HAP-1 (cell line): ENCODE measurements at regions not wholly inside any gene's neighbourhood (a gene's known extent, or its start where the extent isn't known, plus 50 kb on each side); places are given as distances from the start of the nearest gene placed in this dataset.
"Not testable (repeated sequence)": the region's sequence is repeated elsewhere in the genome, so short reads cannot be mapped to it uniquely, and the experiment has no call there.

Experiments
- DNase-seq, 2 experiments: peaks; one replicate each; pipeline ENCODE4 v3.0.0-alpha.2; 2016 to 2020; ENCODE audit warnings: low spot score in 2 of 2
- H3K27me3 ChIP-seq: fragments of 250-450 bp; sonication (Bioruptor Pico); 2 replicates; pipeline ENCODE4 v1.5.1; 2020; ENCODE audit warnings: low read depth, mild to moderate bottlenecking, moderate library complexity
- H3K36me3 ChIP-seq: fragments of 250-450 bp; sonication (Bioruptor Pico); replicated peaks from 2 replicates; pipeline ENCODE4 v1.5.1; 2020; ENCODE audit warnings: mild to moderate bottlenecking
- H3K4me1 ChIP-seq: fragments of 250-450 bp; sonication (Bioruptor Pico); 2 replicates; pipeline ENCODE4 v1.5.1; 2020; ENCODE audit warnings: mild to moderate bottlenecking
- H3K4me3 ChIP-seq: fragments of 250-450 bp; sonication (Bioruptor Pico); 2 replicates; pipeline ENCODE4 v1.5.1; 2020; ENCODE audit warnings: mild to moderate bottlenecking, moderate library complexity
- H3K9me3 ChIP-seq: fragments of 250-450 bp; sonication (Bioruptor Pico); 2 replicates; pipeline ENCODE4 v1.5.1; 2020; ENCODE audit warnings: mild to moderate bottlenecking, moderate library complexity
- in situ Hi-C: fragments of 300-500 bp; cut with MboI; formaldehyde crosslinking; loops from 3 replicates; pipeline ENCODE4 v1.14.3; 2020; ENCODE audit warnings: low sequenced_read_pairs, inconsistent platforms, mixed read lengths

GRCh38 chr13:55091172-55091571 is 2049.5 kb upstream of the PRR20A start:
- in situ Hi-C loops: no loop called here
- DNase-seq: no peak
- no peaks in the 10 kb centered on the region for H3K36me3 ChIP-seq
- peaks cover 7% of the 10 kb centered on the region for H3K4me1 ChIP-seq
- H3K9me3 ChIP-seq: no peaks in the 10 kb centered on the region
- no peaks in the 10 kb centered on the region for H3K27me3 ChIP-seq
- no peak overlapping the region for H3K4me3 ChIP-seq

GRCh38 chr13:55106509-55106908 is 2034.2 kb upstream of the PRR20A start:
- in situ Hi-C loops: no loop called here
- Histone ChIP-seq H3K27me3 (no peaks in the 10 kb centered on the region), H3K9me3 (no peaks in the 10 kb centered on the region), H3K36me3 (no peaks in the 10 kb centered on the region), H3K4me1 (no peaks in the 10 kb centered on the region), H3K4me3 (no peak overlapping the region)
- DNase-seq: no peak

- Histone ChIP-seq H3K27me3 (no peaks in the 10 kb centered on the region), H3K9me3 (no peaks in the 10 kb centered on the region), H3K4me3 (no peak overlapping the region), H3K36me3 (no peaks in the 10 kb centered on the region), H3K4me1 (no peaks in the 10 kb centered on the region)
- in situ Hi-C loops: no loop called here
- no peak for DNase-seq
Measured at GRCh38 chr13:55120631-55121030, 2020.1 kb upstream of the PRR20A start.

GRCh38 chr13:55155046-55155445 is 1985.7 kb upstream of the PRR20A start:
- no peaks in the 10 kb centered on the region for H3K9me3 ChIP-seq
- no peak overlapping the region for H3K4me3 ChIP-seq
- DNase-seq: no peak
- no peaks in the 10 kb centered on the region for H3K27me3 ChIP-seq
- H3K36me3 ChIP-seq: no peaks in the 10 kb centered on the region
- in situ Hi-C loops: no loop called here
- no peaks in the 10 kb centered on the region for H3K4me1 ChIP-seq

GRCh38 chr13:55159765-55160164 is 1981.0 kb upstream of the PRR20A start:
- no peak overlapping the region for H3K4me3 ChIP-seq
- no peaks in the 10 kb centered on the region for H3K27me3 ChIP-seq
- no peak for DNase-seq
- H3K4me1 ChIP-seq: no peaks in the 10 kb centered on the region
- in situ Hi-C loops: no loop called here
- no peaks in the 10 kb centered on the region for H3K36me3 ChIP-seq
- no peaks in the 10 kb centered on the region for H3K9me3 ChIP-seq

- Histone ChIP-seq H3K27me3 (no peaks in the 10 kb centered on the region), H3K4me1 (no peaks in the 10 kb centered on the region), H3K4me3 (no peak overlapping the region), H3K36me3 (no peaks in the 10 kb centered on the region), H3K9me3 (no peaks in the 10 kb centered on the region)
- in situ Hi-C loops: no loop called here
- no peak for DNase-seq
Measured at GRCh38 chr13:55160867-55161266, 1979.9 kb upstream of the PRR20A start.

GRCh38 chr13:55178582-55178981 is 1962.1 kb upstream of the PRR20A start:
- H3K4me1 ChIP-seq, H3K27me3 ChIP-seq, H3K9me3 ChIP-seq, H3K36me3 ChIP-seq, DNase-seq, H3K4me3 ChIP-seq, in situ Hi-C loops: not testable (repeated sequence)

GRCh38 chr13:55190996-55191395 is 1949.7 kb upstream of the PRR20A start:
- in situ Hi-C loops: no loop called here
- Histone ChIP-seq H3K27me3 (no peaks in the 10 kb centered on the region), H3K4me1 (no peaks in the 10 kb centered on the region), H3K36me3 (no peaks in the 10 kb centered on the region), H3K4me3 (no peak overlapping the region), H3K9me3 (no peaks in the 10 kb centered on the region)
- no peak for DNase-seq

GRCh38 chr13:55199134-55199533 is 1941.6 kb upstream of the PRR20A start:
- Histone ChIP-seq H3K36me3 (no peaks in the 10 kb centered on the region), H3K4me3 (no peak overlapping the region), H3K27me3 (no peaks in the 10 kb centered on the region), H3K4me1 (no peaks in the 10 kb centered on the region), H3K9me3 (no peaks in the 10 kb centered on the region)
- in situ Hi-C loops: no loop called here
- DNase-seq: peak; percentile 25 to 30

- no peak for DNase-seq
- H3K9me3 ChIP-seq: no peaks in the 10 kb centered on the region
- H3K4me3 ChIP-seq: no peak overlapping the region
- no peaks in the 10 kb centered on the region for H3K4me1 ChIP-seq
- no peaks in the 10 kb centered on the region for H3K27me3 ChIP-seq
- in situ Hi-C loops: no loop called here
- H3K36me3 ChIP-seq: no peaks in the 10 kb centered on the region
Measured at GRCh38 chr13:55214841-55215345, 1925.8 kb upstream of the PRR20A start.

- no peak for DNase-seq
- Histone ChIP-seq H3K9me3 (no peaks in the 10 kb centered on the region), H3K4me1 (no peaks in the 10 kb centered on the region), H3K36me3 (no peaks in the 10 kb centered on the region), H3K27me3 (no peaks in the 10 kb centered on the region), H3K4me3 (no peak overlapping the region)
- in situ Hi-C loops: no loop called here
Measured at GRCh38 chr13:55219538-55219937, 1921.2 kb upstream of the PRR20A start.

GRCh38 chr13:55229906-55230569 is 1910.7 kb upstream of the PRR20A start:
- peak in 1 of 2 experiments; percentile 26 for DNase-seq
- no peak overlapping the region for H3K4me3 ChIP-seq

GRCh38 chr13:55230570-55230908 is 1910.2 kb upstream of the PRR20A start:
- Histone ChIP-seq H3K9me3 (no peaks in the 10 kb centered on the region), H3K36me3 (no peaks in the 10 kb centered on the region), H3K4me3 (no peak overlapping the region), H3K27me3 (no peaks in the 10 kb centered on the region), H3K4me1 (peaks cover 10% of the 10 kb centered on the region)
- in situ Hi-C loops: no loop called here
- no peak for DNase-seq

More at GRCh38 chr13:55229906-55230569, 1910.7 kb upstream of the PRR20A start:
- in situ Hi-C loops: no loop called here
- Histone ChIP-seq H3K36me3 (no peaks in the 10 kb centered on the region), H3K27me3 (no peaks in the 10 kb centered on the region), H3K9me3 (no peaks in the 10 kb centered on the region), H3K4me1 (peaks cover 10% of the 10 kb centered on the region)

- Histone ChIP-seq H3K4me1 (peaks cover 4% of the 10 kb centered on the region; the same call in 1 of the 2 replicates), H3K27me3 (no peaks in the 10 kb centered on the region), H3K9me3 (no peaks in the 10 kb centered on the region), H3K36me3 (no peaks in the 10 kb centered on the region), H3K4me3 (no peak overlapping the region)
- in situ Hi-C loops: no loop called here
- DNase-seq: no peak
Measured at GRCh38 chr13:55234311-55234710, 1906.4 kb upstream of the PRR20A start.
